Neural progenitor cell (in vitro differentiated cells): ENCODE measurements at regions not wholly inside any gene's neighbourhood (a gene's known extent, or its start where the extent isn't known, plus 50 kb on each side); places are given as distances from the start of the nearest gene placed in this dataset.

Experiments
- DNase-seq: peaks from one replicate; pipeline ENCODE4 v3.0.0-alpha.2; 2016; ENCODE audit warnings: low spot score
- H2AFZ ChIP-seq: fragments of 200-600 bp; sonication (generic); replicated peaks from 2 replicates; pipeline ENCODE4 v1.6.1; 2016; ENCODE audit warnings: antibody characterized with exemption
- H3F3A ChIP-seq: fragments of 200-600 bp; sonication (generic); 2 replicates; pipeline ENCODE4 v1.6.1; 2016; ENCODE audit warnings: antibody characterized with exemption, low read depth
- H3K27ac ChIP-seq: fragments of 200-600 bp; sonication (generic); 2 replicates; pipeline ENCODE4 v1.5.1; 2016; ENCODE audit warnings: mild to moderate bottlenecking
- H3K27me3 ChIP-seq: fragments of 200-600 bp; sonication (generic); 2 replicates; pipeline ENCODE4 v1.6.1; 2016; ENCODE audit warnings: mild to moderate bottlenecking, moderate library complexity
- H3K36me3 ChIP-seq: fragments of 200-600 bp; sonication (generic); 2 replicates; pipeline ENCODE4 v1.5.1; 2016
- H3K4me1 ChIP-seq: fragments of 200-600 bp; sonication (generic); 2 replicates; pipeline ENCODE4 v1.6.1; 2016; ENCODE audit warnings: mixed run types
- H3K4me2 ChIP-seq: fragments of 200-600 bp; sonication (generic); 2 replicates; pipeline ENCODE4 v1.6.1; 2016
- H3K4me3 ChIP-seq: fragments of 200-600 bp; sonication (generic); 2 replicates; pipeline ENCODE4 v1.5.1; 2016
- H3K79me2 ChIP-seq: fragments of 200-600 bp; sonication (generic); 2 replicates; pipeline ENCODE4 v1.6.1; 2016; ENCODE audit warnings: low read depth
- H3K9ac ChIP-seq: fragments of 200-600 bp; sonication (generic); 2 replicates; pipeline ENCODE4 v1.6.1; 2016
- H3K9me3 ChIP-seq: fragments of 200-600 bp; sonication (generic); 2 replicates; pipeline ENCODE4 v1.5.1; 2016; ENCODE audit warnings: low read depth
- H4K20me1 ChIP-seq: fragments of 200-600 bp; sonication (generic); 2 replicates; pipeline ENCODE4 v1.6.1; 2016; ENCODE audit warnings: low read depth
- H3K27ac Mint-ChIP-seq: 3 replicates; pipeline ENCODE4 v1.8.0; 2021; ENCODE audit warnings: mixed read lengths
- H3K27me3 Mint-ChIP-seq: 2 replicates; pipeline ENCODE4 v1.8.0; 2022; ENCODE audit warnings: low read depth, mild to moderate bottlenecking, inconsistent platforms, moderate library complexity, mixed read lengths; ENCODE audit not compliant: insufficient read depth
- H3K36me3 Mint-ChIP-seq: 3 replicates; pipeline ENCODE4 v1.8.0; 2021; ENCODE audit warnings: mixed read lengths
- H3K4me1 Mint-ChIP-seq: 3 replicates; pipeline ENCODE4 v1.8.0; 2021; ENCODE audit warnings: mixed read lengths
- H3K4me3 Mint-ChIP-seq: 3 replicates; pipeline ENCODE4 v1.8.0; 2021; ENCODE audit warnings: mild to moderate bottlenecking, moderate library complexity, mixed read lengths
- H3K9me3 Mint-ChIP-seq: 3 replicates; pipeline ENCODE4 v1.8.0; 2020; ENCODE audit warnings: mixed read lengths
- EZH2 ChIP-seq: fragments of 200-600 bp; sonication (generic); IDR thresholded peaks from 2 replicates; pipeline ENCODE4 v1.6.1; 2017; ENCODE audit warnings: antibody characterized with exemption, mild to moderate bottlenecking, moderate library complexity
- EZH2phosphoT487 ChIP-seq: fragments of 200-600 bp; sonication (generic); IDR thresholded peaks from 2 replicates; pipeline ENCODE4 v1.6.1; 2017; ENCODE audit warnings: antibody characterized with exemption
- TF ChIP-seq, protein P1 (sequence below): fragments of 200-600 bp; sonication (generic); IDR thresholded peaks from 2 replicates; pipeline ENCODE4 v1.5.1; 2017; ENCODE audit warnings: antibody characterized with exemption, mild to moderate bottlenecking

DNA sequence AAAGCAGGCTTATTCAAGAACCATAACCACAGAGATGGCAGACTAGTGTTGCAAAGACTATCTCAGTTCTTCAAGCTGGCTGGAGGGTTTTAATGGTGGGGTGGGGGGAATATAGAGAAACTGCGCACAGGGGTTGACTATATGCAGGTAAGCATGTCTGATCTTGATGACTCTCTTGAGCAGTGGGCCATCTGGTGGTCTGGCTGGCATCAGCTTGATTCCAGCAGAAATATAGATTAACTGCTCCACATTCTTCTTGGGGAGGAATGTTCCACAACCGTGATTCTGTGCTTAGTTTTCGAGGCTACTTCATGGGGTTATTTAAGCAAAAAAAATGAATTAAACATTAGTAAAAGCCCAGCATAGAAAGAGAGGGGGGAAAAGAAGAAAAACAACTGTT, 158.8 kb upstream of the PGR start:
- Histone ChIP-seq H3K27ac (no peak overlapping the region), H4K20me1 (no peaks in the 10 kb centered on the region), H3K79me2 (no peaks in the 10 kb centered on the region), H3K36me3 (no peaks in the 10 kb centered on the region), H3K27me3 (no peaks in the 10 kb centered on the region), H3K9me3 (no peaks in the 10 kb centered on the region), H3K9ac (no peak overlapping the region), H3K4me2 (no peak overlapping the region), H3K4me1 (no peaks in the 10 kb centered on the region), H3K4me3 (no peak overlapping the region), H2AFZ (no peak overlapping the region), H3F3A (no peaks in the 10 kb centered on the region)
- peaks cover 19% of the 10 kb centered on the region for H3K9me3 Mint-ChIP-seq
- H3K27ac Mint-ChIP-seq, result no peak overlapping the region
- DNase-seq, result no peak
- peaks cover 3% of the 10 kb centered on the region for H3K4me1 Mint-ChIP-seq
- H3K36me3 Mint-ChIP-seq, result no peaks in the 10 kb centered on the region
- peaks cover 2% of the 10 kb centered on the region for H3K27me3 Mint-ChIP-seq
- no peak overlapping the region for H3K4me3 Mint-ChIP-seq
- TF ChIP-seq, protein P1, sequence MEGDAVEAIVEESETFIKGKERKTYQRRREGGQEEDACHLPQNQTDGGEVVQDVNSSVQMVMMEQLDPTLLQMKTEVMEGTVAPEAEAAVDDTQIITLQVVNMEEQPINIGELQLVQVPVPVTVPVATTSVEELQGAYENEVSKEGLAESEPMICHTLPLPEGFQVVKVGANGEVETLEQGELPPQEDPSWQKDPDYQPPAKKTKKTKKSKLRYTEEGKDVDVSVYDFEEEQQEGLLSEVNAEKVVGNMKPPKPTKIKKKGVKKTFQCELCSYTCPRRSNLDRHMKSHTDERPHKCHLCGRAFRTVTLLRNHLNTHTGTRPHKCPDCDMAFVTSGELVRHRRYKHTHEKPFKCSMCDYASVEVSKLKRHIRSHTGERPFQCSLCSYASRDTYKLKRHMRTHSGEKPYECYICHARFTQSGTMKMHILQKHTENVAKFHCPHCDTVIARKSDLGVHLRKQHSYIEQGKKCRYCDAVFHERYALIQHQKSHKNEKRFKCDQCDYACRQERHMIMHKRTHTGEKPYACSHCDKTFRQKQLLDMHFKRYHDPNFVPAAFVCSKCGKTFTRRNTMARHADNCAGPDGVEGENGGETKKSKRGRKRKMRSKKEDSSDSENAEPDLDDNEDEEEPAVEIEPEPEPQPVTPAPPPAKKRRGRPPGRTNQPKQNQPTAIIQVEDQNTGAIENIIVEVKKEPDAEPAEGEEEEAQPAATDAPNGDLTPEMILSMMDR, result peak; percentile 17
- TF ChIP-seq EZH2 (no peak), EZH2phosphoT487 (no peak)

DNA sequence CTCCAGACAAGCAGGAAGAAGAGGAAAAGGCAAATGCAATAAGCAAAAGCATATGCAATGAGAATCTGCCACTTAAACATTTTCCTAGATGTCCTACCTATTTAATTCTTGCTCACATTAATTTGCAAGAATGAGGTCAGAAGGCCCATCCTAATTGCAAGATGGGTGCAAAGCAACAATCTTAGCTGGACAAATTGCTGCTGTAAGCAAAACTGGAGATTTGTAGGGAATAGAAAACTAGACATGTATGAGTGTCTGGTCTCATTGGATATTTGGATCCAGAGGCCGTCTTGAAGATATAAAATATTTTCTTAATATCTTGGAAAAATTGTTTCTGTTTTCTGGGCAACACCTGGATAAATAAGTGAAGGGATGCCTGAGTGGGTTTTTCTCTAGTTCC, 150.1 kb upstream of the PGR start:
- TF ChIP-seq EZH2phosphoT487 (no peak), EZH2 (no peak)
- TF ChIP-seq, protein P1, result no peak
- Histone ChIP-seq H3K79me2 (no peaks in the 10 kb centered on the region), H3F3A (no peaks in the 10 kb centered on the region), H3K27ac (no peak overlapping the region), H3K9ac (no peak overlapping the region), H2AFZ (no peak overlapping the region), H3K27me3 (no peaks in the 10 kb centered on the region), H3K9me3 (no peaks in the 10 kb centered on the region), H3K4me2 (no peak overlapping the region), H3K36me3 (no peaks in the 10 kb centered on the region), H4K20me1 (no peaks in the 10 kb centered on the region), H3K4me3 (no peak overlapping the region), H3K4me1 (no peaks in the 10 kb centered on the region)
- Mint-ChIP-seq H3K27me3 (peaks cover 2% of the 10 kb centered on the region), H3K36me3 (peaks cover 2% of the 10 kb centered on the region), H3K27ac (no peak overlapping the region), H3K4me1 (peaks cover 24% of the 10 kb centered on the region), H3K9me3 (peaks cover 6% of the 10 kb centered on the region), H3K4me3 (no peak overlapping the region)
- no peak for DNase-seq

DNA sequence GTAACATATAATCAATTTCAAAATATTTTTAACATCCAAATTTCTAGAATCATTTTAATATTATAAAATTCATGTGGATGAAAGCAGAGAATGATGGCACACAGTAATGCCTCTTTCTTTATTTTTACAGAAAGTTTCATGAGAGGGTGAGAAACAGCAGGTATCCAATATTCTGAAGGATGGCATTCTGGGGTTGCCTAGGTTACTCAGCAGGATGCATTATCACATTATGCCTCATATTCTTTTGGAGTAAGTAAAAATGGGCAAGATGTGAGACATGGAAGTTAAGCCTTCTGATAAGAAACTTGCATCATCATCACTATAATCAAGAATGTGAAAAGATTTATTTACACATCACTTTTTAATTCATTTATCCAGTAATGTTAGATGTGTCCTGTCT, 148.7 kb upstream of the PGR start:
- peak overlapping the region; percentile 40 for H3K27ac Mint-ChIP-seq
- TF ChIP-seq EZH2phosphoT487, result no peak
- TF ChIP-seq EZH2, result no peak
- TF ChIP-seq, protein P1, result no peak
- peaks cover 6% of the 10 kb centered on the region for H3K9me3 Mint-ChIP-seq
- Histone ChIP-seq H3K36me3 (no peaks in the 10 kb centered on the region), H4K20me1 (no peaks in the 10 kb centered on the region), H3F3A (no peaks in the 10 kb centered on the region), H3K79me2 (no peaks in the 10 kb centered on the region), H3K9ac (no peak overlapping the region), H3K9me3 (no peaks in the 10 kb centered on the region), H2AFZ (no peak overlapping the region), H3K27me3 (no peaks in the 10 kb centered on the region), H3K4me2 (no peak overlapping the region), H3K27ac (no peak overlapping the region), H3K4me1 (no peaks in the 10 kb centered on the region), H3K4me3 (no peak overlapping the region)
- peaks cover 2% of the 10 kb centered on the region for H3K36me3 Mint-ChIP-seq
- peaks cover 2% of the 10 kb centered on the region for H3K27me3 Mint-ChIP-seq
- no peak overlapping the region for H3K4me3 Mint-ChIP-seq
- peaks cover 30% of the 10 kb centered on the region for H3K4me1 Mint-ChIP-seq
- DNase-seq, result no peak

DNA sequence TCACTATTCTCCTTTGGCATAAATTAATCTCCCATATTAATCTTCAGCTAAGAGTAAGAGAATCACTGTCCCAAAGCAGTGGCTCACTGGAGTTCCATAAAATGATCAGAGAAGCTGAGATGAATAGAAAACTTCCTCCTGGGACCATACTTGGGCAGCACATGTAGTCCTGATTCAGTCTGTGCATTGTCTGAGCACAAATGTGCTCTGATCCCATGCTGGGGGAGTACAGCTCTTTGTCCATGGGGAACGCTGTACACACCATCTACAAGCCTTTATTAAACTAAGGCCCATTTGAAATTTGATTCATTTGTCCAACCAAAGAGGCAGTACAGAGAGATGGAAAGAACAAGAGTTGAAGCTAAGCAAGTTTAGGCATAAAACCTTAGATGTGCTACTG, 147.4 kb upstream of the PGR start:
- no peaks in the 10 kb centered on the region for H4K20me1 ChIP-seq
- H3K4me3 ChIP-seq, result no peak overlapping the region
- TF ChIP-seq, protein P1, result no peak
- TF ChIP-seq EZH2 (no peak), EZH2phosphoT487 (no peak)
- peaks cover 4% of the 10 kb centered on the region for H3K27me3 Mint-ChIP-seq
- H3K27me3 ChIP-seq, result no peaks in the 10 kb centered on the region
- no peak for DNase-seq
- H3F3A ChIP-seq, result no peaks in the 10 kb centered on the region
- no peaks in the 10 kb centered on the region for H3K36me3 ChIP-seq
- H3K79me2 ChIP-seq, result no peaks in the 10 kb centered on the region
- no peak overlapping the region for H2AFZ ChIP-seq
- H3K36me3 Mint-ChIP-seq, result peaks cover 2% of the 10 kb centered on the region
- no peak overlapping the region for H3K4me3 Mint-ChIP-seq
- H3K27ac ChIP-seq, result no peak overlapping the region
- peaks cover 4% of the 10 kb centered on the region for H3K4me1 ChIP-seq
- peaks cover 41% of the 10 kb centered on the region for H3K4me1 Mint-ChIP-seq
- H3K9ac ChIP-seq, result no peak overlapping the region
- H3K27ac Mint-ChIP-seq, result peak overlapping the region; percentile 92
- H3K4me2 ChIP-seq, result no peak overlapping the region
- peaks cover 6% of the 10 kb centered on the region for H3K9me3 Mint-ChIP-seq
- no peaks in the 10 kb centered on the region for H3K9me3 ChIP-seq
